Stimulated activated naive CD8-positive, alpha-beta T cell treated with anti-CD3 and anti-CD28 coated beads, Interleukin-15, Interleukin-2, amounts not matched to agents 100 U/mL and 50 U/mL, for 24 hours (primary cell): ENCODE measurements at regions not wholly inside any gene's neighbourhood (a gene's known extent, or its start where the extent isn't known, plus 50 kb on each side); places are given as distances from the start of the nearest gene placed in this dataset.
"Not testable (repeated sequence)": the region's sequence is repeated elsewhere in the genome, so short reads cannot be mapped to it uniquely, and the experiment has no call there.

Experiments used
- ATAC-seq: fragments of 150-1000 bp; cut with Tn5 transposase; one replicate; pipeline ENCODE4 v1.10.0; 2021
- DNase-seq: peaks from one replicate; pipeline ENCODE4 v3.0.0; 2021

- ATAC-seq = no peak
- DNase-seq = no peak
Observed at GRCh38 chr1:38670544-38671122, 188.9 kb downstream of the RRAGC start.

- DNase-seq (no peak), ATAC-seq (no peak)
Observed at GRCh38 chr1:38667626-38668025, 191.9 kb downstream of the RRAGC start.

GRCh38 chr1:38662126-38662525 lies 197.4 kb downstream of the RRAGC start:
- no peak for ATAC-seq
- DNase-seq = no peak

GRCh38 chr1:38658883-38659282 lies 200.7 kb downstream of the RRAGC start:
- no peak for ATAC-seq
- no peak for DNase-seq

GRCh38 chr1:38657873-38658272 lies 201.7 kb downstream of the RRAGC start:
- DNase-seq = no peak
- ATAC-seq = no peak

DNA sequence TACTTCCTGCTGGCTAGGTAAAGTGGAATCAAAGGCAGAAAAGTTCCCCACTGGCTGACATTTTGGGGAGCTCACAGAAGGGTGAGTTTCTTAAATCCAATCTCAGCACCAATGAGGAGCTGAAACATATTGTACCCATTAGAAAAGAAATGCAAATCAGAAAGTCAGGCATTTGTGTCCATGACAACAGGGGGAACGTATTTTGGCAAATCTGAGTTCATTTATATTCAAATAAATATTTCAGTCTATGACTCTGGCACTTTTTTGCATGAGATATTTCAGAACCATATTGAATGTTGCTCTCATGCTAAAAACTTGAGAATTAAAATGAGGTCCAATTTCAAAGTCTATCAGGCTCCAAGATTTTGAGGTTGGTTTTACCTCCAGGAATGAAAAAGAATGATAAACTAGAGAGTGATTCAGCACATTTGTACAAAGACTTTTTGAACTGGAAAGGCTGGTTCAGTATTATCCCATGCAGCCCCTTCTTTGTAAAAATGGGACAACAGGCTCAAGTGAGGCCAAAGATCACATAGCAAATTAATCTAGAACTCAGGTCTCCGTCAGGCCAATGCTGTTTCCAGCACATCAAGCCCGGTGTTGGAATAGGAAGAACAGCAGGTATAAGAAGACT lies 202.2 kb downstream of the RRAGC start:
- no peak for DNase-seq
- ATAC-seq = no peak

DNA sequence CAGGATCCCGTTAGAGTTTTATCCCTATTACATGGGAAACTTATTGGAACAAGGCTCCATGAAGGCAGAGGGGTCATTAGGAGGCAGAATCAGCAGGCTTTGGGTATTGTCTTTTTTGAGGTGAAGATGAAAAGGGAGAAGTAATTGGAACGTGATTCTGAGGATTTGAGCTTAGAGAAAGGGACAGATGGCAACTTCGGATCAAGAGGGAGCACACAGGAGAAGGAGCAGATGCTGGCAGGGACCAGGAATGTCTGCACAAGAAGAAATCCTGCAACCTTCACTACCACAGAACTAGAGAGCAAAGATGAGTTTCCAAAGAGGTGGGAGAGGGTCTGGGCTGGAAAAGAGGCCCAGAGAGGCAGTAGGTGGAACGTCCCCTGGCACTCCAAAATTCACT lies 202.8 kb downstream of the RRAGC start:
- DNase-seq (no peak), ATAC-seq (no peak)

- no peak for ATAC-seq
- DNase-seq = no peak
Observed at GRCh38 chr1:38652217-38652616, 207.4 kb downstream of the RRAGC start.

- DNase-seq (no peak), ATAC-seq (no peak)
Observed at GRCh38 chr1:38651669-38652068, 207.9 kb downstream of the RRAGC start.

DNA sequence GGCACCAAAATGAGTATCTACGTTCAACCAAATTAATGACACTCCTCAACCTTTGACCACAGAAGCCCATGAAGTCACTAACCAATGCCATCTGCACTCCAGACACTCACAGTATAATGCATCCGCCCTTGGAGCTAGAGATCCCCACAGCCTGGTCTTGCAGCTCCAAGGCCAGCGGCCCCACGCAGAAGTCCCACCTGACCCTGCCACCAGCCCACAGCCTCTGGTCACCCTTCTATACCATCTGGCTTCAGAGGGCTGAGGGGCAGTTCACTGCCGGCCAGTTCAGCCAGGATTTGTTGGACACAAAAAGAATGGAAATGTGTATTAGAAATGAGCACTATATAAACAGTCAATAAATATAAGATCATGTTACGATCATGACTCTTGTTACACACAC lies 211.2 kb downstream of the RRAGC start:
- no peak for ATAC-seq
- no peak for DNase-seq

GRCh38 chr1:38647341-38647740 lies 212.2 kb downstream of the RRAGC start:
- DNase-seq, ATAC-seq: not testable (repeated sequence)

- ATAC-seq = no peak
- DNase-seq = no peak
Observed at GRCh38 chr1:38644092-38644491, 215.5 kb downstream of the RRAGC start.

GRCh38 chr1:38641661-38642060 lies 217.9 kb downstream of the RRAGC start:
- no peak for DNase-seq
- no peak for ATAC-seq

GRCh38 chr1:38640371-38640770 lies 219.2 kb downstream of the RRAGC start:
- no peak for DNase-seq
- no peak for ATAC-seq

DNA sequence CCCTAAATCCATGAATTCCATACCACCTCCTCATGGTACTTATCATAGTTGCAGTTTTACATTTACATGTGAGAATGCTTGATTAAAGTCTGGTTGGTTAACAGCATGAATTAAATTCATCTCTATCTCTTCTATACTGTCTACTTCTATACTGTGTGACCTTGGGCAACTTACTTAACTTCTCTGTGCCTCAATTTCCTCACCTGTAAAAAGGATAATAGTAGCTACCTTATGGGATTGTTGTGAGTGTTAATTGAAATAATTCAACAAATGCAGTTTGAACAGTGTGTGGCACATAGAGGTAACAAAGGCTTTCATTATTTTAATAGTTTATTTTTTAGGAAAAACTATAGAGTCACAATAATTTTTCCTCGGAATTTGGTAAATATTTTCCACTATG lies 231.3 kb downstream of the RRAGC start:
- ATAC-seq = no peak

GRCh38 chr1:38625939-38626338 lies 233.6 kb downstream of the RRAGC start:
- DNase-seq (no peak), ATAC-seq (no peak)

More for the DNA sequence above, 231.3 kb downstream of the RRAGC start:
- no peak for DNase-seq

- no peak for DNase-seq
- ATAC-seq = no peak
Observed at GRCh38 chr1:38624336-38625039, 235.1 kb downstream of the RRAGC start.

GRCh38 chr1:38623529-38623928 lies 236.0 kb downstream of the RRAGC start:
- ATAC-seq = no peak

GRCh38 chr1:38622197-38622596 lies 237.4 kb downstream of the RRAGC start:
- DNase-seq = no peak

More at GRCh38 chr1:38623529-38623928, 236.0 kb downstream of the RRAGC start:
- no peak for DNase-seq

GRCh38 chr1:38616846-38617245 lies 242.7 kb downstream of the RRAGC start:
- DNase-seq (no peak), ATAC-seq (no peak)

More at GRCh38 chr1:38622197-38622596, 237.4 kb downstream of the RRAGC start:
- no peak for ATAC-seq

- peak; percentile 9 for DNase-seq
- no peak for ATAC-seq
Observed at GRCh38 chr1:38615680-38616079, 243.9 kb downstream of the RRAGC start.

DNA sequence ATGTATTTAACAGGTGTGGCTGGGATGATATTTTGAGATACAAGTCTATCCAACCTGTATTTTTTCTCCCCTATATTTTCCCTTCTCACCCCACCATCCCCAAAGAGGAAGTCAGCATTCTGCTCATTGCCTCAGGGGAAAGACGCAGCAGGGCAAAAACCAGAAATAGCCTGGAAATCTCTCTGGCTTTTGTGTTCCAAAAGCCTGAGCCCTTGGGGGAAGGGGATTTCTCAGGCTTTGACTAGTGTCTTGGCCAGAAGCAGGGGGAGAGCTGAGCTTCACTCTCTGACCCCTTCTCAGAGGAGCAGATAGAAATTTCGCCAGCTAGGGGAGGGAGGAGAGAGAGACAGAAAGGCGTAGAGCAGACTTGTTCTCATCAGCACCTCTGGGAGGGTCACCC lies 244.7 kb downstream of the RRAGC start:
- DNase-seq = no peak
- ATAC-seq = no peak

DNA sequence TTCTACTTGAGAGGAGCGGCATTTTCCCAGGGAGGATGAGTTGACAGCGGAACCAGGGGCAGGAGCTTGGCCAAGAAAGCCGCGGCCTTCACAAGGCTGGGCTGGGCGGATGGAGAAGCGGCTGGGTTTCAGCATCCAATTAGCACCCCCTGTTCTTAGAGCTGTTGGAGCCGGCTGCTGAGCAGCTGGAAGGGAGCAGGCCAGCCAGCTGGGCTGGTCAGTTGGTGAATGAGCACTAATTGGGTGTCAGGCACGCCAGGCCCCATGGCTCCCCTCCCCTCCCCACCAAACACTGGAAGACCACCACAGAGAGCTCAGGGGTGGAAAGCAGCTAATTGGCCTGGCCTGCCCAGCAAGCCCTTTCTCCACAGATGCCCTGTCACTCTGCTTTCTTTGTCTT lies 245.6 kb downstream of the RRAGC start:
- no peak for DNase-seq
- ATAC-seq = no peak

DNA sequence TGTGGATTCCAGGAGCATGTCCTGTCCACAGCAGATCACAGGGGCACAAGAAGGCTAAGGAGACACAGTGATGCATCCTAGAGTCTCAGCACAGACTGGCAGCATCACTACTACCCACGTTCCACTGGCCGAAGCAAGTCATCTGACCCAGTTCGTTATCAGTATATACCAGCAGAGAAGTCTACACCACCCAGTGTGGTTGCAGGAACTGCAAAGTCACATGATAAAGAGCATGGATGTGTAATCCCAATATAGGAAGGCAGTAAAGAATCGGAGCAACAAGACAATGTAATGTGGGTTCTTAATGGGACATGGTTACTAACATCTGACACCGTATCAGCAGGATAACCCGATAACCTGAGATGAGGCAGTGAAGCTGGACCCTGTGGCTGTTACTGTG lies 246.6 kb downstream of the RRAGC start:
- no peak for DNase-seq
- ATAC-seq = no peak
